HL-60 (cell line): ENCODE measurements at regions not wholly inside any gene's neighbourhood (a gene's known extent, or its start where the extent isn't known, plus 50 kb on each side); places are given as distances from the start of the nearest gene placed in this dataset.

ENCODE experiments used
- GABPA ChIP-seq: IDR thresholded peaks from 2 replicates; pipeline ENCODE4 v1.6.1; 2012; ENCODE audit warnings: low read depth
- SPI1 ChIP-seq: IDR thresholded peaks from 2 replicates; pipeline ENCODE4 v1.6.1; 2012; ENCODE audit warnings: low read depth, mild to moderate bottlenecking, borderline replicate concordance
- TF ChIP-seq, protein P1 (sequence below): IDR thresholded peaks from one replicate; pipeline ENCODE4 v1.5.1; 2011; ENCODE audit warnings: low read length, control low read depth, inconsistent platforms; ENCODE audit not compliant: insufficient read depth
- TF ChIP-seq, protein P2 (sequence below): IDR thresholded peaks from 2 replicates; pipeline ENCODE4 v1.6.1; 2012; ENCODE audit warnings: low read depth; ENCODE audit not compliant: insufficient replicate concordance

DNA sequence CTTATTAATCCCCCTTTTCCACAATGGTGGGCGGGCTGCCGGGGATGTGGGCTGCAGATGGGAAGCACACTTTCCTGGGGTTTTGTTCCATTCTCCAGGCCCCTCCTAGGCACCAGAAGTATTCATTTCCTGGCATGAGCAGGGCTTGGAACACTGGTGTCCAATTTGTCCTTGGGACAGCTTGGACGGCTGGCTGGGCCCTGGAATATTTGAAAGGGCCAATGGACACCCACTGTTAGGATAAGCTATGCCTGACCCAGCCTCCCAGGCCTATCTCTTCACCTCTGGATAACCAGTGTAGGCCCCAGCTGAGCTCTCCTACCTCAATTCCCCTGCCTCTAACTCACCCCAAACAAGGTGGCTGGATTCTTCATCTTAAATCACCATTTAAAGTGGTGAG lies 354.9 kb downstream of the PTEN start:
- TF ChIP-seq, protein P1, sequence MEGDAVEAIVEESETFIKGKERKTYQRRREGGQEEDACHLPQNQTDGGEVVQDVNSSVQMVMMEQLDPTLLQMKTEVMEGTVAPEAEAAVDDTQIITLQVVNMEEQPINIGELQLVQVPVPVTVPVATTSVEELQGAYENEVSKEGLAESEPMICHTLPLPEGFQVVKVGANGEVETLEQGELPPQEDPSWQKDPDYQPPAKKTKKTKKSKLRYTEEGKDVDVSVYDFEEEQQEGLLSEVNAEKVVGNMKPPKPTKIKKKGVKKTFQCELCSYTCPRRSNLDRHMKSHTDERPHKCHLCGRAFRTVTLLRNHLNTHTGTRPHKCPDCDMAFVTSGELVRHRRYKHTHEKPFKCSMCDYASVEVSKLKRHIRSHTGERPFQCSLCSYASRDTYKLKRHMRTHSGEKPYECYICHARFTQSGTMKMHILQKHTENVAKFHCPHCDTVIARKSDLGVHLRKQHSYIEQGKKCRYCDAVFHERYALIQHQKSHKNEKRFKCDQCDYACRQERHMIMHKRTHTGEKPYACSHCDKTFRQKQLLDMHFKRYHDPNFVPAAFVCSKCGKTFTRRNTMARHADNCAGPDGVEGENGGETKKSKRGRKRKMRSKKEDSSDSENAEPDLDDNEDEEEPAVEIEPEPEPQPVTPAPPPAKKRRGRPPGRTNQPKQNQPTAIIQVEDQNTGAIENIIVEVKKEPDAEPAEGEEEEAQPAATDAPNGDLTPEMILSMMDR = no peak
- TF ChIP-seq SPI1 (no peak), GABPA (no peak)
- TF ChIP-seq, protein P2, sequence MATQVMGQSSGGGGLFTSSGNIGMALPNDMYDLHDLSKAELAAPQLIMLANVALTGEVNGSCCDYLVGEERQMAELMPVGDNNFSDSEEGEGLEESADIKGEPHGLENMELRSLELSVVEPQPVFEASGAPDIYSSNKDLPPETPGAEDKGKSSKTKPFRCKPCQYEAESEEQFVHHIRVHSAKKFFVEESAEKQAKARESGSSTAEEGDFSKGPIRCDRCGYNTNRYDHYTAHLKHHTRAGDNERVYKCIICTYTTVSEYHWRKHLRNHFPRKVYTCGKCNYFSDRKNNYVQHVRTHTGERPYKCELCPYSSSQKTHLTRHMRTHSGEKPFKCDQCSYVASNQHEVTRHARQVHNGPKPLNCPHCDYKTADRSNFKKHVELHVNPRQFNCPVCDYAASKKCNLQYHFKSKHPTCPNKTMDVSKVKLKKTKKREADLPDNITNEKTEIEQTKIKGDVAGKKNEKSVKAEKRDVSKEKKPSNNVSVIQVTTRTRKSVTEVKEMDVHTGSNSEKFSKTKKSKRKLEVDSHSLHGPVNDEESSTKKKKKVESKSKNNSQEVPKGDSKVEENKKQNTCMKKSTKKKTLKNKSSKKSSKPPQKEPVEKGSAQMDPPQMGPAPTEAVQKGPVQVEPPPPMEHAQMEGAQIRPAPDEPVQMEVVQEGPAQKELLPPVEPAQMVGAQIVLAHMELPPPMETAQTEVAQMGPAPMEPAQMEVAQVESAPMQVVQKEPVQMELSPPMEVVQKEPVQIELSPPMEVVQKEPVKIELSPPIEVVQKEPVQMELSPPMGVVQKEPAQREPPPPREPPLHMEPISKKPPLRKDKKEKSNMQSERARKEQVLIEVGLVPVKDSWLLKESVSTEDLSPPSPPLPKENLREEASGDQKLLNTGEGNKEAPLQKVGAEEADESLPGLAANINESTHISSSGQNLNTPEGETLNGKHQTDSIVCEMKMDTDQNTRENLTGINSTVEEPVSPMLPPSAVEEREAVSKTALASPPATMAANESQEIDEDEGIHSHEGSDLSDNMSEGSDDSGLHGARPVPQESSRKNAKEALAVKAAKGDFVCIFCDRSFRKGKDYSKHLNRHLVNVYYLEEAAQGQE = no peak
